Skeletal muscle tissue (tissue), 3 donors: ENCODE measurements at regions not wholly inside any gene's neighbourhood (a gene's known extent, or its start where the extent isn't known, plus 50 kb on each side); places are given as distances from the start of the nearest gene placed in this dataset.

Experiments
- H3K27ac ChIP-seq: one replicate; pipeline ENCODE4 v1.7.0; 2013; ENCODE audit warnings: mild to moderate bottlenecking, low read depth, low read length, inconsistent platforms
- H3K27me3 ChIP-seq, 3 donors: one replicate each; pipeline ENCODE4 v1.7.0; 2013; ENCODE audit warnings: low read length in 3 of 3; ENCODE audit not compliant: control insufficient read depth in 3 of 3, insufficient read depth in 3 of 3
- H3K36me3 ChIP-seq, 3 donors: one replicate each; pipeline ENCODE4 v1.7.0; 2013; ENCODE audit warnings: low read length in 3 of 3; ENCODE audit not compliant: control insufficient read depth in 3 of 3, insufficient read depth in 3 of 3
- H3K4me1 ChIP-seq, 3 donors: one replicate each; pipeline ENCODE4 v1.7.0; 2013; ENCODE audit warnings: low read length in 3 of 3, mild to moderate bottlenecking in 3 of 3; ENCODE audit not compliant: control insufficient read depth in 3 of 3, insufficient read depth in 3 of 3
- H3K4me3 ChIP-seq, 3 donors: one replicate each; pipeline ENCODE4 v1.7.0; 2013; ENCODE audit warnings: low read length in 3 of 3
- H3K9ac ChIP-seq, 3 donors: one replicate each; pipeline ENCODE4 v1.7.0; 2013; ENCODE audit warnings: low read length in 3 of 3, mild to moderate bottlenecking in 3 of 3, moderate library complexity in 2 of 3, low read depth in 1 of 3
- H3K9me3 ChIP-seq, 3 donors: one replicate each; pipeline ENCODE4 v1.7.0; 2013; ENCODE audit warnings: low read length in 3 of 3; ENCODE audit not compliant: control insufficient read depth in 3 of 3
- donor health status: Osteomylitis.

GRCh38 chr7:84848219-84848973 lies 338.5 kb downstream of the SEMA3D start:
- H3K9me3 ChIP-seq: no peaks in the 10 kb centered on the region
- H3K4me3 ChIP-seq: no peak overlapping the region
- H3K4me1 ChIP-seq: no peaks in the 10 kb centered on the region
- H3K9ac ChIP-seq: no peak overlapping the region
- no peaks in the 10 kb centered on the region for H3K27me3 ChIP-seq
- no peak overlapping the region for H3K27ac ChIP-seq
- no peaks in the 10 kb centered on the region for H3K36me3 ChIP-seq

GRCh38 chr7:84847790-84848189 lies 339.1 kb downstream of the SEMA3D start:
- Histone ChIP-seq H3K9ac (no peak overlapping the region), H3K27ac (no peak overlapping the region), H3K27me3 (no peaks in the 10 kb centered on the region), H3K4me1 (no peaks in the 10 kb centered on the region), H3K9me3 (no peaks in the 10 kb centered on the region), H3K4me3 (no peak overlapping the region), H3K36me3 (no peaks in the 10 kb centered on the region)

GRCh38 chr7:84847038-84847437 lies 339.8 kb downstream of the SEMA3D start:
- no peaks in the 10 kb centered on the region for H3K36me3 ChIP-seq
- no peak overlapping the region for H3K27ac ChIP-seq
- no peaks in the 10 kb centered on the region for H3K27me3 ChIP-seq
- H3K4me3 ChIP-seq: no peak overlapping the region
- no peaks in the 10 kb centered on the region for H3K9me3 ChIP-seq
- no peaks in the 10 kb centered on the region for H3K4me1 ChIP-seq
- no peak overlapping the region for H3K9ac ChIP-seq

- Histone ChIP-seq H3K9ac (no peak overlapping the region), H3K36me3 (no peaks in the 10 kb centered on the region), H3K4me3 (no peak overlapping the region), H3K27me3 (no peaks in the 10 kb centered on the region), H3K27ac (no peak overlapping the region), H3K9me3 (no peaks in the 10 kb centered on the region), H3K4me1 (no peaks in the 10 kb centered on the region)
These were observed 340.9 kb downstream of the SEMA3D start for GRCh38 chr7:84845971-84846370.

GRCh38 chr7:84844771-84845170 lies 342.1 kb downstream of the SEMA3D start:
- H3K27ac ChIP-seq: no peak overlapping the region
- H3K36me3 ChIP-seq: no peaks in the 10 kb centered on the region
- no peaks in the 10 kb centered on the region for H3K4me1 ChIP-seq
- H3K9me3 ChIP-seq: no peaks in the 10 kb centered on the region
- no peaks in the 10 kb centered on the region for H3K27me3 ChIP-seq
- no peak overlapping the region for H3K9ac ChIP-seq
- H3K4me3 ChIP-seq: no peak overlapping the region

GRCh38 chr7:84841809-84842208 lies 345.0 kb downstream of the SEMA3D start:
- Histone ChIP-seq H3K4me3 (no peak overlapping the region), H3K9me3 (no peaks in the 10 kb centered on the region), H3K36me3 (no peaks in the 10 kb centered on the region), H3K27ac (no peak overlapping the region), H3K9ac (no peak overlapping the region), H3K4me1 (no peaks in the 10 kb centered on the region), H3K27me3 (no peaks in the 10 kb centered on the region)

GRCh38 chr7:84838857-84839256 lies 348.0 kb downstream of the SEMA3D start:
- H3K4me3 ChIP-seq: no peak overlapping the region
- H3K9ac ChIP-seq: no peak overlapping the region

GRCh38 chr7:84837405-84837804 lies 349.5 kb downstream of the SEMA3D start:
- no peaks in the 10 kb centered on the region for H3K27me3 ChIP-seq
- H3K36me3 ChIP-seq: no peaks in the 10 kb centered on the region
- H3K9me3 ChIP-seq: no peaks in the 10 kb centered on the region
- no peak overlapping the region for H3K27ac ChIP-seq
- H3K4me1 ChIP-seq: no peaks in the 10 kb centered on the region
- H3K4me3 ChIP-seq: no peak overlapping the region
- H3K9ac ChIP-seq: no peak overlapping the region

More at GRCh38 chr7:84838857-84839256, 348.0 kb downstream of the SEMA3D start:
- H3K36me3 ChIP-seq: no peaks in the 10 kb centered on the region
- no peaks in the 10 kb centered on the region for H3K27me3 ChIP-seq
- H3K9me3 ChIP-seq: no peaks in the 10 kb centered on the region
- no peak overlapping the region for H3K27ac ChIP-seq
- no peaks in the 10 kb centered on the region for H3K4me1 ChIP-seq

GRCh38 chr7:84829719-84830118 lies 357.1 kb downstream of the SEMA3D start:
- no peak overlapping the region for H3K27ac ChIP-seq
- H3K9me3 ChIP-seq: no peaks in the 10 kb centered on the region
- H3K4me1 ChIP-seq: no peaks in the 10 kb centered on the region
- H3K4me3 ChIP-seq: no peak overlapping the region
- no peaks in the 10 kb centered on the region for H3K27me3 ChIP-seq
- H3K36me3 ChIP-seq: no peaks in the 10 kb centered on the region
- H3K9ac ChIP-seq: no peak overlapping the region

- Histone ChIP-seq H3K27me3 (no peaks in the 10 kb centered on the region), H3K9me3 (no peaks in the 10 kb centered on the region), H3K4me3 (no peak overlapping the region)
These were observed 362.7 kb downstream of the SEMA3D start for GRCh38 chr7:84824057-84824651.

More at GRCh38 chr7:84824057-84824651, 362.7 kb downstream of the SEMA3D start:
- H3K4me1 ChIP-seq: no peaks in the 10 kb centered on the region
- no peak overlapping the region for H3K9ac ChIP-seq
- no peaks in the 10 kb centered on the region for H3K36me3 ChIP-seq
- H3K27ac ChIP-seq: no peak overlapping the region
